ENCODE measurements at regions not wholly inside any gene's neighbourhood (a gene's known extent, or its start where the extent isn't known, plus 50 kb on each side); places are given as distances from the start of the nearest gene placed in this dataset.

- Histone ChIP-seq H3K27ac (ENCODE audit: insufficient read depth in 1 of 2, low read depth in 1 of 2, low read length in 2 of 2, poor library complexity in 1 of 2, severe bottlenecking in 2 of 2) (no peak overlapping the region), H3K27me3 (replicated peaks in 2 of 5; ENCODE audit: control insufficient read depth in 4 of 5, insufficient read depth in 5 of 5, low read length in 4 of 5) (no peaks in the 10 kb centered on the region), H3K4me1 (ENCODE audit: control extremely low read depth in 1 of 4, control insufficient read depth in 4 of 4, insufficient read depth in 4 of 4, low read length in 3 of 4) (peaks cover 6 to 15% (median 7%) of the 10 kb centered on the region in 4 experiments), H3K36me3 (ENCODE audit: control insufficient read depth in 4 of 4, insufficient read depth in 4 of 4, low read length in 3 of 4) (no peaks in the 10 kb centered on the region), H3K9me3 (ENCODE audit: control extremely low read depth in 1 of 5, control insufficient read depth in 4 of 5, insufficient read depth in 2 of 5, low read depth in 1 of 5, low read length in 4 of 5) (no peaks in the 10 kb centered on the region), H3K4me3 (ENCODE audit: control insufficient read depth in 1 of 7, extremely low read depth in 1 of 7, insufficient read depth in 4 of 7, low read depth in 2 of 7, low read length in 6 of 7) (no peak overlapping the region)
- POLR2A ChIA-PET = no interaction called here
- CTCF ChIA-PET = interaction anchor here (1.1 kb wide), 1 partner anchor 138 kb away, joined by 3 read pairs; no protein-coding TSS in a partner anchor
- no peak for DNase-seq
These were observed 230.2 kb downstream of the AHR start for GRCh38 chr7:17528636-17529035.

- Histone ChIP-seq H3K9me3 (ENCODE audit: control extremely low read depth in 1 of 5, control insufficient read depth in 4 of 5, insufficient read depth in 2 of 5, low read depth in 1 of 5, low read length in 4 of 5) (no peaks in the 10 kb centered on the region), H3K4me3 (ENCODE audit: control insufficient read depth in 1 of 7, extremely low read depth in 1 of 7, insufficient read depth in 4 of 7, low read depth in 2 of 7, low read length in 6 of 7) (no peak overlapping the region), H3K27ac (ENCODE audit: insufficient read depth in 1 of 2, low read depth in 1 of 2, low read length in 2 of 2, poor library complexity in 1 of 2, severe bottlenecking in 2 of 2) (no peak overlapping the region), H3K36me3 (ENCODE audit: control insufficient read depth in 4 of 4, insufficient read depth in 4 of 4, low read length in 3 of 4) (no peaks in the 10 kb centered on the region), H3K4me1 (ENCODE audit: control extremely low read depth in 1 of 4, control insufficient read depth in 4 of 4, insufficient read depth in 4 of 4, low read length in 3 of 4) (peaks cover 6 to 15% (median 7%) of the 10 kb centered on the region in 4 experiments), H3K27me3 (replicated peaks in 2 of 5; ENCODE audit: control insufficient read depth in 4 of 5, insufficient read depth in 5 of 5, low read length in 4 of 5) (no peaks in the 10 kb centered on the region)
- WGBS (ENCODE audit: insufficient coverage) = 93% methylated on average over 2 of the region's 2 CpGs
- CTCF ChIA-PET = interaction anchor here (0.8 to 1.0 kb wide), 3 partner anchors 11 to 548 kb away, joined by 3 read pairs; no protein-coding TSS in a partner anchor
- POLR2A ChIA-PET = no interaction called here
- DNase-seq = no peak
These were observed 231.8 kb downstream of the AHR start for GRCh38 chr7:17530244-17530643.

- CTCF ChIA-PET = interaction anchor here (0.7 to 1.6 kb wide), 14 partner anchors 9 to 1416 kb away, joined by 3 to 8 read pairs (median 3); no protein-coding TSS in a partner anchor
- DNase-seq = peak; percentile 32 to 51 (median 45)
- no peaks in the 10 kb centered on the region for H3K36me3 ChIP-seq (ENCODE audit: control insufficient read depth in 4 of 4, insufficient read depth in 4 of 4, low read length in 3 of 4)
- H3K4me3 ChIP-seq (ENCODE audit: control insufficient read depth in 1 of 7, extremely low read depth in 1 of 7, insufficient read depth in 4 of 7, low read depth in 2 of 7, low read length in 6 of 7) = no peak overlapping the region
- H3K9me3 ChIP-seq (ENCODE audit: control extremely low read depth in 1 of 5, control insufficient read depth in 4 of 5, insufficient read depth in 2 of 5, low read depth in 1 of 5, low read length in 4 of 5) = no peaks in the 10 kb centered on the region
- POLR2A ChIA-PET = interaction anchor here (0.6 kb wide), 1 partner anchor 408 kb away, joined by 3 read pairs; no protein-coding TSS in a partner anchor
- H3K4me1 ChIP-seq (ENCODE audit: control extremely low read depth in 1 of 4, control insufficient read depth in 4 of 4, insufficient read depth in 4 of 4, low read length in 3 of 4) = peaks cover 6 to 15% (median 7%) of the 10 kb centered on the region in 4 experiments
- H3K27me3 ChIP-seq (replicated peaks in 2 of 5; ENCODE audit: control insufficient read depth in 4 of 5, insufficient read depth in 5 of 5, low read length in 4 of 5) = no peaks in the 10 kb centered on the region
- WGBS (ENCODE audit: insufficient coverage) = 14% methylated on average over 1 of the region's 5 CpGs
- no peak overlapping the region for H3K27ac ChIP-seq (ENCODE audit: insufficient read depth in 1 of 2, low read depth in 1 of 2, low read length in 2 of 2, poor library complexity in 1 of 2, severe bottlenecking in 2 of 2)
These were observed 232.4 kb downstream of the AHR start for GRCh38 chr7:17530741-17531421.

GRCh38 chr7:17532861-17533404 is 234.5 kb downstream of the AHR start:
- H3K27ac ChIP-seq (ENCODE audit: insufficient read depth in 1 of 2, low read depth in 1 of 2, low read length in 2 of 2, poor library complexity in 1 of 2, severe bottlenecking in 2 of 2) = no peak overlapping the region
- H3K27me3 ChIP-seq (replicated peaks in 2 of 5; ENCODE audit: control insufficient read depth in 4 of 5, insufficient read depth in 5 of 5, low read length in 4 of 5) = no peaks in the 10 kb centered on the region
- ChIA-PET CTCF (interaction anchor here (0.6 to 2.5 kb wide), 3 partner anchors 11 to 25 kb away, joined by 3 to 6 read pairs (median 3); no protein-coding TSS in a partner anchor), POLR2A (no interaction called here)
- peak in 2 of 3 donors; percentile 42 to 61 for DNase-seq
- H3K9me3 ChIP-seq (ENCODE audit: control extremely low read depth in 1 of 5, control insufficient read depth in 4 of 5, insufficient read depth in 2 of 5, low read depth in 1 of 5, low read length in 4 of 5) = no peaks in the 10 kb centered on the region
- H3K4me1 ChIP-seq (ENCODE audit: control extremely low read depth in 1 of 4, control insufficient read depth in 4 of 4, insufficient read depth in 4 of 4, low read length in 3 of 4) = peaks cover 6 to 15% (median 7%) of the 10 kb centered on the region in 4 experiments
- 100% methylated on average over 1 of the region's 2 CpGs for WGBS (ENCODE audit: insufficient coverage)
- H3K4me3 ChIP-seq (ENCODE audit: control insufficient read depth in 1 of 7, extremely low read depth in 1 of 7, insufficient read depth in 4 of 7, low read depth in 2 of 7, low read length in 6 of 7) = no peak overlapping the region
- H3K36me3 ChIP-seq (ENCODE audit: control insufficient read depth in 4 of 4, insufficient read depth in 4 of 4, low read length in 3 of 4) = no peaks in the 10 kb centered on the region

GRCh38 chr7:17534348-17534747 is 235.9 kb downstream of the AHR start:
- POLR2A ChIA-PET = no interaction called here
- Histone ChIP-seq H3K4me1 (ENCODE audit: control extremely low read depth in 1 of 4, control insufficient read depth in 4 of 4, insufficient read depth in 4 of 4, low read length in 3 of 4) (peaks cover 6 to 15% (median 7%) of the 10 kb centered on the region in 4 experiments), H3K27ac (ENCODE audit: insufficient read depth in 1 of 2, low read depth in 1 of 2, low read length in 2 of 2, poor library complexity in 1 of 2, severe bottlenecking in 2 of 2) (no peak overlapping the region), H3K36me3 (ENCODE audit: control insufficient read depth in 4 of 4, insufficient read depth in 4 of 4, low read length in 3 of 4) (no peaks in the 10 kb centered on the region), H3K4me3 (ENCODE audit: control insufficient read depth in 1 of 7, extremely low read depth in 1 of 7, insufficient read depth in 4 of 7, low read depth in 2 of 7, low read length in 6 of 7) (no peak overlapping the region), H3K27me3 (replicated peaks in 2 of 5; ENCODE audit: control insufficient read depth in 4 of 5, insufficient read depth in 5 of 5, low read length in 4 of 5) (no peaks in the 10 kb centered on the region), H3K9me3 (ENCODE audit: control extremely low read depth in 1 of 5, control insufficient read depth in 4 of 5, insufficient read depth in 2 of 5, low read depth in 1 of 5, low read length in 4 of 5) (no peaks in the 10 kb centered on the region)
- CTCF ChIA-PET = interaction anchor here (2.5 kb wide), 1 partner anchor 9 kb away, joined by 6 read pairs; no protein-coding TSS in a partner anchor
- 100% methylated on average over 1 of the region's 3 CpGs for WGBS (ENCODE audit: insufficient coverage)
- DNase-seq = no peak

GRCh38 chr7:17535776-17536175 is 237.3 kb downstream of the AHR start:
- H3K27ac ChIP-seq (ENCODE audit: insufficient read depth in 1 of 2, low read depth in 1 of 2, low read length in 2 of 2, poor library complexity in 1 of 2, severe bottlenecking in 2 of 2) = no peak overlapping the region
- DNase-seq = no peak
- CTCF ChIA-PET = no interaction called here
- whole genome bisulfite sequencing (ENCODE audit: insufficient coverage) = no CpG with 5 or more reads among the region's 1 CpG
- no peaks in the 10 kb centered on the region for H3K27me3 ChIP-seq (replicated peaks in 2 of 5; ENCODE audit: control insufficient read depth in 4 of 5, insufficient read depth in 5 of 5, low read length in 4 of 5)
- peaks cover 6 to 15% (median 7%) of the 10 kb centered on the region in 4 experiments for H3K4me1 ChIP-seq (ENCODE audit: control extremely low read depth in 1 of 4, control insufficient read depth in 4 of 4, insufficient read depth in 4 of 4, low read length in 3 of 4)
- no peaks in the 10 kb centered on the region for H3K9me3 ChIP-seq (ENCODE audit: control extremely low read depth in 1 of 5, control insufficient read depth in 4 of 5, insufficient read depth in 2 of 5, low read depth in 1 of 5, low read length in 4 of 5)
- no peaks in the 10 kb centered on the region for H3K36me3 ChIP-seq (ENCODE audit: control insufficient read depth in 4 of 4, insufficient read depth in 4 of 4, low read length in 3 of 4)
- H3K4me3 ChIP-seq (ENCODE audit: control insufficient read depth in 1 of 7, extremely low read depth in 1 of 7, insufficient read depth in 4 of 7, low read depth in 2 of 7, low read length in 6 of 7) = no peak overlapping the region
- POLR2A ChIA-PET = no interaction called here

- Histone ChIP-seq H3K9me3 (ENCODE audit: control extremely low read depth in 1 of 5, control insufficient read depth in 4 of 5, insufficient read depth in 2 of 5, low read depth in 1 of 5, low read length in 4 of 5) (no peaks in the 10 kb centered on the region), H3K4me3 (ENCODE audit: control insufficient read depth in 1 of 7, extremely low read depth in 1 of 7, insufficient read depth in 4 of 7, low read depth in 2 of 7, low read length in 6 of 7) (no peak overlapping the region), H3K27me3 (replicated peaks in 2 of 5; ENCODE audit: control insufficient read depth in 4 of 5, insufficient read depth in 5 of 5, low read length in 4 of 5) (peaks cover 0 to 25% (median 7%) of the 10 kb centered on the region in 5 experiments), H3K27ac (ENCODE audit: insufficient read depth in 1 of 2, low read depth in 1 of 2, low read length in 2 of 2, poor library complexity in 1 of 2, severe bottlenecking in 2 of 2) (no peak overlapping the region), H3K36me3 (ENCODE audit: control insufficient read depth in 4 of 4, insufficient read depth in 4 of 4, low read length in 3 of 4) (no peaks in the 10 kb centered on the region), H3K4me1 (ENCODE audit: control extremely low read depth in 1 of 4, control insufficient read depth in 4 of 4, insufficient read depth in 4 of 4, low read length in 3 of 4) (no peaks in the 10 kb centered on the region)
- no CpG with 5 or more reads among the region's 2 CpGs for WGBS (ENCODE audit: insufficient coverage)
- DNase-seq = no peak
- CTCF ChIA-PET = interaction anchor here (2.2 kb wide), 1 partner anchor 11 kb away, joined by 6 read pairs; no protein-coding TSS in a partner anchor
- POLR2A ChIA-PET = no interaction called here
These were observed 245.9 kb downstream of the AHR start for GRCh38 chr7:17544401-17544800.
